ENCODE measurements at regions not wholly inside any gene's neighbourhood (a gene's known extent, or its start where the extent isn't known, plus 50 kb on each side); places are given as distances from the start of the nearest gene placed in this dataset.

DNA sequence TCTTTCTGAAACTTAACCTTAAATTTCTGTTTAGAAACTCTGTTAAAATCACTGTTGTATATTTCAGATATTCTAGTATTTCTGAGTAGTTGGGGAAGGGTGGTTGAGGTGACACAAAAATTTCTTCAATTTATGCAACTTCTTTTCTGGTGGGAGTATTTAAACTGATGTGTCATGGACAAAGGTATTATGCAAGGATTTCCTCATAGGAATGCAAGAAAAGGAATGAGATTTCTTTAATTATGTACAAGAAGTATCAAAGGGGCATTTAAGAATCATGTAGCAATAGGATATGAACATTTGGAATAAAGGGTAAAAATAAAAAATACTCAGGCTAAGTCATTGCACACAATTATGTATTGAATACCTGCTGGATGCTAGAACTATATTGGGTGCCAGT is 575.8 kb upstream of the KLF12 start:
- no peak for TF ChIP-seq CTCF (IDR thresholded peaks at IDR 0.05)
- no peak for TF ChIP-seq POLR2A (IDR thresholded peaks at IDR 0.05)
